SK-N-SH treated with all-trans-retinoic acid at 6 μM for 48 hours (cell line): ENCODE measurements at regions not wholly inside any gene's neighbourhood (a gene's known extent, or its start where the extent isn't known, plus 50 kb on each side); places are given as distances from the start of the nearest gene placed in this dataset.

ENCODE experiments used
- ATAC-seq: fragments of 200-7000 bp; cut with Tn5 transposase; 3 replicates; pipeline ENCODE4 v1.9.1; 2020; ENCODE audit warnings: mild to moderate bottlenecking, moderate library complexity
- ARNTL ChIP-seq: fragments of 450-650 bp; formaldehyde crosslinking; IDR thresholded peaks from 2 replicates; pipeline ENCODE4 v1.5.0; 2020; ENCODE audit warnings: low read depth, mild to moderate bottlenecking, moderate library complexity, borderline replicate concordance
- BACH2 ChIP-seq: fragments of 250-450 bp; sonication (Bioruptor Pico); IDR thresholded peaks from 2 replicates; pipeline ENCODE4 v1.9.0; 2021; ENCODE audit warnings: mild to moderate bottlenecking, borderline replicate concordance
- CREB5 ChIP-seq: fragments of 250-450 bp; sonication (Bioruptor Pico); IDR thresholded peaks from 2 replicates; pipeline ENCODE4 v1.5.1; 2020; ENCODE audit warnings: low read depth, mild to moderate bottlenecking, moderate library complexity
- CSDC2 ChIP-seq: fragments of 250-450 bp; sonication (Bioruptor Pico); IDR thresholded peaks from 2 replicates; pipeline ENCODE4 v1.5.0; 2020; ENCODE audit warnings: mild to moderate bottlenecking, moderate library complexity
- CSRNP3 ChIP-seq: fragments of 250-450 bp; sonication (Bioruptor Pico); IDR thresholded peaks from 2 replicates; pipeline ENCODE4 v1.5.1; 2021; ENCODE audit warnings: mild to moderate bottlenecking, moderate library complexity
- ESRRG ChIP-seq: fragments of 250-450 bp; sonication (Bioruptor Pico); IDR thresholded peaks from 2 replicates; pipeline ENCODE4 v1.6.1; 2021; ENCODE audit warnings: mild to moderate bottlenecking
- GLIS3 ChIP-seq: fragments of 250-450 bp; sonication (Bioruptor Pico); IDR thresholded peaks from 2 replicates; pipeline ENCODE4 v1.5.0; 2020; ENCODE audit warnings: mild to moderate bottlenecking, moderate library complexity
- ISL1 ChIP-seq: fragments of 250-450 bp; sonication (Bioruptor Pico); IDR thresholded peaks from 2 replicates; pipeline ENCODE4 v2.1.2; 2022; ENCODE audit warnings: mild to moderate bottlenecking, moderate library complexity
- OSR1 ChIP-seq: fragments of 250-450 bp; sonication (Bioruptor Pico); IDR thresholded peaks from 2 replicates; pipeline ENCODE4 v1.8.0; 2022; ENCODE audit warnings: moderate library complexity, mild to moderate bottlenecking, inconsistent platforms
- PATZ1 ChIP-seq: fragments of 250-450 bp; sonication (Bioruptor Pico); IDR thresholded peaks from 2 replicates; pipeline ENCODE4 v1.8.0; 2020; ENCODE audit warnings: mild to moderate bottlenecking, moderate library complexity, borderline replicate concordance
- POU6F1 ChIP-seq: fragments of 250-450 bp; sonication (Bioruptor Pico); IDR thresholded peaks from 2 replicates; pipeline ENCODE4 v1.8.0; 2021; ENCODE audit warnings: low read depth, mild to moderate bottlenecking, moderate library complexity, borderline replicate concordance
- PPARA ChIP-seq: fragments of 250-450 bp; sonication (Bioruptor Pico); IDR thresholded peaks from 2 replicates; pipeline ENCODE4 v1.5.0; 2020; ENCODE audit warnings: mild to moderate bottlenecking, borderline replicate concordance
- RARB ChIP-seq: fragments of 250-450 bp; sonication (Bioruptor Pico); IDR thresholded peaks from 2 replicates; pipeline ENCODE4 v1.8.0; 2021; ENCODE audit warnings: mild to moderate bottlenecking, moderate library complexity
- SNAI2 ChIP-seq: fragments of 250-450 bp; sonication (Bioruptor Pico); IDR thresholded peaks from 2 replicates; pipeline ENCODE4 v1.5.0; 2020; ENCODE audit warnings: mild to moderate bottlenecking, moderate library complexity
- TCF4 ChIP-seq: fragments of 250-450 bp; sonication (Bioruptor Pico); IDR thresholded peaks from 2 replicates; pipeline ENCODE4 v1.8.0; 2021; ENCODE audit warnings: mild to moderate bottlenecking, moderate library complexity, borderline replicate concordance
- TOX ChIP-seq: fragments of 250-450 bp; sonication (Bioruptor Pico); IDR thresholded peaks from 2 replicates; pipeline ENCODE4 v1.8.0; 2021; ENCODE audit warnings: mild to moderate bottlenecking, moderate library complexity, borderline replicate concordance
- TSHZ2 ChIP-seq: fragments of 250-450 bp; sonication (Bioruptor Pico); IDR thresholded peaks from 2 replicates; pipeline ENCODE4 v1.5.0; 2020; ENCODE audit warnings: mild to moderate bottlenecking, moderate library complexity
- ZC3H10 ChIP-seq: fragments of 250-450 bp; sonication (Bioruptor Pico); IDR thresholded peaks from 2 replicates; pipeline ENCODE4 v1.5.1; 2021; ENCODE audit warnings: mild to moderate bottlenecking, moderate library complexity
- ZFP3 ChIP-seq: fragments of 250-450 bp; sonication (Bioruptor Pico); IDR thresholded peaks from 2 replicates; pipeline ENCODE4 v1.5.0; 2020; ENCODE audit warnings: mild to moderate bottlenecking, moderate library complexity
- ZNF565 ChIP-seq: fragments of 450-650 bp; formaldehyde crosslinking; conservative IDR thresholded peaks from 2 replicates; pipeline ENCODE4 v1.5.0; 2020; ENCODE audit warnings: low read depth, mild to moderate bottlenecking, moderate library complexity
- ZNF70 ChIP-seq: fragments of 450-650 bp; formaldehyde crosslinking; IDR thresholded peaks from 2 replicates; pipeline ENCODE4 v1.5.0; 2020; ENCODE audit warnings: mild to moderate bottlenecking, moderate library complexity

- TF ChIP-seq CREB5 (CRISPR knock-in tag), result no peak
- no peak for TF ChIP-seq RARB
- no peak for ATAC-seq
These were observed 273.4 kb upstream of the SASH1 start for GRCh38 chr6:148069256-148069655.

GRCh38 chr6:148074291-148074690 lies 268.3 kb upstream of the SASH1 start:
- TF ChIP-seq ZNF565 (CRISPR knock-in tag) (no peak), GLIS3 (CRISPR knock-in tag) (no peak), POU6F1 (no peak), ISL1 (CRISPR knock-in tag) (no peak), ZNF70 (CRISPR knock-in tag) (no peak), CREB5 (CRISPR knock-in tag) (no peak), OSR1 (no peak), BACH2 (CRISPR knock-in tag) (no peak)

GRCh38 chr6:148074738-148075137 lies 267.9 kb upstream of the SASH1 start:
- no peak for TF ChIP-seq TOX (CRISPR knock-in tag)
- no peak for TF ChIP-seq ISL1 (CRISPR knock-in tag)
- TF ChIP-seq ESRRG (CRISPR knock-in tag), result no peak
- no peak for TF ChIP-seq BACH2 (CRISPR knock-in tag)
- TF ChIP-seq RARB, result no peak
- no peak for TF ChIP-seq ZNF70 (CRISPR knock-in tag)
- no peak for TF ChIP-seq CREB5 (CRISPR knock-in tag)
- no peak for TF ChIP-seq ZC3H10 (CRISPR knock-in tag)
- no peak for TF ChIP-seq CSDC2 (CRISPR knock-in tag)
- no peak for TF ChIP-seq PATZ1
- TF ChIP-seq ZFP3 (CRISPR knock-in tag), result no peak
- no peak for TF ChIP-seq GLIS3 (CRISPR knock-in tag)
- no peak for TF ChIP-seq ZNF565 (CRISPR knock-in tag)
- TF ChIP-seq PPARA (CRISPR knock-in tag), result no peak
- no peak for TF ChIP-seq TSHZ2 (CRISPR knock-in tag)
- no peak for TF ChIP-seq CSRNP3
- TF ChIP-seq TCF4 (CRISPR knock-in tag), result no peak
- no peak for TF ChIP-seq ARNTL (CRISPR knock-in tag)
- TF ChIP-seq SNAI2 (CRISPR knock-in tag), result no peak
- TF ChIP-seq OSR1, result no peak
- ATAC-seq, result no peak

More at GRCh38 chr6:148074291-148074690, 268.3 kb upstream of the SASH1 start:
- no peak for ATAC-seq
